SJSA1 (cell line): ENCODE measurements at regions not wholly inside any gene's neighbourhood (a gene's known extent, or its start where the extent isn't known, plus 50 kb on each side); places are given as distances from the start of the nearest gene placed in this dataset.
A peak's percentile ranks its signal among the peaks of the same experiment; 100 is the strongest.

Experiments used
- DNase-seq, 2 experiments: peaks; one replicate each; pipeline ENCODE4 v3.0.0-alpha.2; 2015 to 2020; ENCODE audit warnings: low spot score in 2 of 2, low read depth in 1 of 2
- H3K27ac ChIP-seq: fragments of 250-450 bp; sonication (Bioruptor Pico); 2 replicates; pipeline ENCODE4 v1.5.1; 2020; ENCODE audit warnings: mild to moderate bottlenecking, moderate library complexity
- H3K27me3 ChIP-seq: fragments of 250-450 bp; sonication (Bioruptor Pico); replicated peaks from 2 replicates; pipeline ENCODE4 v1.5.1; 2020; ENCODE audit warnings: mild to moderate bottlenecking, moderate library complexity
- H3K36me3 ChIP-seq: fragments of 250-450 bp; sonication (Bioruptor Pico); 2 replicates; pipeline ENCODE4 v1.5.1; 2020; ENCODE audit warnings: mild to moderate bottlenecking
- H3K4me1 ChIP-seq: fragments of 250-450 bp; sonication (Bioruptor Pico); replicated peaks from 2 replicates; pipeline ENCODE4 v1.6.1; 2021; ENCODE audit warnings: mild to moderate bottlenecking
- H3K4me3 ChIP-seq: fragments of 250-450 bp; sonication (Bioruptor Pico); 2 replicates; pipeline ENCODE4 v1.5.1; 2020; ENCODE audit warnings: mild to moderate bottlenecking
- H3K9me3 ChIP-seq: fragments of 250-450 bp; sonication (Bioruptor Pico); replicated peaks from 2 replicates; pipeline ENCODE4 v1.5.1; 2020; ENCODE audit warnings: mild to moderate bottlenecking

DNA sequence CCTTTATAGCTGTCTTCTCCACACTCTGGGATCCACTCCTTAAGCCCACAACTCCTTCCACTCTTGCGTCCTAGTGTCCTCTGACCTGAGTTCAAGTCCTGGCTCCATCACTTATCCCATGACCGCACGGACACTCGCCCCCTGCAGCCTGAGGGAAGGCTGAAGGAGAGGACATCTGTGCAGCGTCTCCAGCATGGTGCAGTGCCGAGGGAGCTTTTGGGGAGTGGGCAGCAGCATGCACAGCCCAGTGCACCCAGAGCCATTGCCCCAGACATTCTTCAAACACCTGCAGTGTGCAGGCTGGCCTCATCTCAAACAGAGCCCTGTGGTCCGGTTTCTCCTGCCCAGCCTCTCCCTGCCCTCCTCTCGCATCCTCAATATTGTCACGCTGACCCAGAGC lies 317.1 kb upstream of the ZMIZ1 start:
- no peak overlapping the region for H3K27ac ChIP-seq
- DNase-seq: no peak
- H3K4me1 ChIP-seq: peaks cover 40% of the 10 kb centered on the region
- no peaks in the 10 kb centered on the region for H3K27me3 ChIP-seq
- H3K36me3 ChIP-seq: no peaks in the 10 kb centered on the region
- no peak overlapping the region for H3K4me3 ChIP-seq
- no peaks in the 10 kb centered on the region for H3K9me3 ChIP-seq

DNA sequence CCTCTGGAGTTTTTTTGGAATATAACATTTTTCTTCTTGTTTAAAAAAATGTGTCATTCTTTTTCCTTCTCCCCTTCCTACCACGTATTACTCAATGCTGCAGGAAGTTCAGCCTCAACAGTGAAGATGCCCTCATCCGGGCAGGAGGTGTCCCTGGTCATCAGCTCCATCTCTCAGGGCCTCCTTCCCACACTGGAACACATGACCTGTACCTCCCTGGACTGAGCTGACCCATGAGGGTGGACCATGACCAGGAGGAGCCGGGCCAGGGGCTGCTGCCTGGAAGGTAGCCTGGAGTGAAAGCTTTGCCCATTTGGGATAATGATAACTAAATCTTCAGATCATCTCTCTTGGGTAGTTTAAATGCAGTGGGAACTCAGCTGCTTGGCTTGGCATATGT lies 316.5 kb upstream of the ZMIZ1 start:
- no peak for DNase-seq
- Histone ChIP-seq H3K4me3 (no peak overlapping the region), H3K27me3 (no peaks in the 10 kb centered on the region), H3K4me1 (peaks cover 44% of the 10 kb centered on the region), H3K27ac (no peak overlapping the region), H3K36me3 (no peaks in the 10 kb centered on the region), H3K9me3 (no peaks in the 10 kb centered on the region)

DNA sequence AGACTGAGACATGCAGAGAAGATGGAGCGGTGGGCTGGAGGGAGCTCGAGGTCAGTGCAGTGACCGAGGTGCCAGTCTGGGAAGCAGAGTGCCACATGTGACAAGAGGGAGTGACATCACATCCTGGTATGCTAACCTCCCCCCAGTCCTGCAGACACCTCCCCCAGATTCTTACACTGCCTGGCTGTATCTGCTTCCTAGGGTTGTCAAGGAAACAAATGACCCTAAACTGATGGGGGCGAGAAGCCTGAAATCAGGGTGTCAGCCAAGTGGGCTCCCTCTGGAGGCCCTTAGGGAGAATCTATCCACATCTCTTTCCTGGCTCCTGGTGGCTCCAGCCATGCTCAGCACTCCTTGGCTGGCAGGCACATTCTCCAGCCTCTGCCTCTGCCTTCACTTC lies 316.1 kb upstream of the ZMIZ1 start:
- Histone ChIP-seq H3K27ac (no peak overlapping the region), H3K4me1 (peaks cover 44% of the 10 kb centered on the region)

DNA sequence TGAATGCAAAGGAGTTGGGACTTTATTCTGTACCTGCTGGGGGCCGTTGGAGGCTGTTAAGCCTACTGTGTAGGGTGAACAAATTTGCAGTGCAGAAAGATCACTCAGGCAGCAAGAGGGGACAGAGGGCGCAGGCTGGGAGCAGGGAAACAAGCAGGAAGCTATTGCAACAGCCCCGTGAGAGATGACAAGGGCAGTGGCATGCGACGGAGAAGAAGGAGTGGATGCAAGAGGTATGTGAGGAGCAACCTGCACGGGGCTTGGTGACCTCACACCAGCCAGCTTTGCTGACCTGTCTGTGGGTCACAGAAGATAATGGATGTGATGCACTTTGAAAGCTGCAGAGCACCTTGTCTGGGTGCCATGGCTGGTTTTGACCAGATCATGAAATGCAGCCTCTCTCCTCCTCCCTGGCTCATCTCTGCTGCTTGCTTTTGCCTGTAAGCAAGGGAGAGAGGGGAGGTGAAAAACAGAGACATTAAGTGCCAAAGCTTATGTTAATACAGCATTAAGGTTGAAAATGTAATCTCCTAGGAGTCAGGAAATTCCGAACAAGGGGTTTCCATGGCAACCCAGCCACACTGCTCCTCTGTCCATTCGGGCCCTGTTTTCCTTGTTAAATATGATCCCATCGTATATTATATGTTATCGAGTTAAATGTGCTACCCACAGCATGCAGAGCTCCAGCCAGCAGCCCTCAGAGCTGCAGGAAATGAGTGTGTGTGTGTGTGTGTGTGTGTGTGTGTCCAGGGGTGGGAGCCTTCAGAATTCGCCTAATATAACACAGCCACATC lies 314.3 kb upstream of the ZMIZ1 start:
- H3K27me3 ChIP-seq: no peaks in the 10 kb centered on the region
- no peak overlapping the region for H3K4me3 ChIP-seq
- H3K4me1 ChIP-seq: peaks cover 50% of the 10 kb centered on the region
- DNase-seq: peak in 1 of 2 experiments; percentile 31
- no peak overlapping the region for H3K27ac ChIP-seq
- no peaks in the 10 kb centered on the region for H3K9me3 ChIP-seq
- H3K36me3 ChIP-seq: no peaks in the 10 kb centered on the region

More for the DNA sequence above, 316.1 kb upstream of the ZMIZ1 start:
- no peaks in the 10 kb centered on the region for H3K9me3 ChIP-seq
- no peaks in the 10 kb centered on the region for H3K27me3 ChIP-seq
- no peaks in the 10 kb centered on the region for H3K36me3 ChIP-seq
- DNase-seq: no peak
- H3K4me3 ChIP-seq: no peak overlapping the region

DNA sequence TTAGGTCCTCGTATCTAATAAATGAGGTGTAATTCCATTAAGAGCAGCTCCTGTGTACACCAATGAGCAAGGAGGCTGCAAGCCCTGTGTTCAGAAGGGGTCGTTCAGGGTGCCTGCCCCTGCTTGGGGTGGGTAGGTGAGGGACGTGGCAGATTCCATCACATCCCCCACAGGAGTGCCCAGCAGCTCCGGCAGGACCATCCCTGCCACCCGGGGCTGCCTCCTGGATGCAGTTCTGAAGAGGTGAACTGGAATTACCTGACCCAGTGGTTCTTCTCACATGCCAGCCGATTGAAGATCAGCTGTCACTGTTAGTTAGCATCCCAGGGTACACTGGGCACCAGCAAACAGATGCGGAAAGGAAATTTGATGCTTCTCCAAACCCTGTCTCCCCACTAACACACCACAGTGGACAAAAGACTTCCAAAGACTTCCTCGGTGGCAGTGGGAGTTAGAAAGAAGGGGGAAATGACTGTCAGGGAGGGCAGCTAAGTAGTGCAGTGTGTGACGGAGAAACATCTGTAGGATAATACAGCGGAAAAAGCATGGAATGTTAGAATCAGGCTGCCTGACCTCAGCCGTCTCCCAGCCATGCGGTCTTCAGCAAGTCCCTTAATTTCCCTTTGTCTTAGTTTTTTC lies 313.6 kb upstream of the ZMIZ1 start:
- no peak overlapping the region for H3K27ac ChIP-seq
- no peaks in the 10 kb centered on the region for H3K36me3 ChIP-seq
- no peak overlapping the region for H3K4me3 ChIP-seq
- H3K4me1 ChIP-seq: peaks cover 43% of the 10 kb centered on the region
- H3K27me3 ChIP-seq: no peaks in the 10 kb centered on the region
- H3K9me3 ChIP-seq: no peaks in the 10 kb centered on the region
- DNase-seq: no peak

DNA sequence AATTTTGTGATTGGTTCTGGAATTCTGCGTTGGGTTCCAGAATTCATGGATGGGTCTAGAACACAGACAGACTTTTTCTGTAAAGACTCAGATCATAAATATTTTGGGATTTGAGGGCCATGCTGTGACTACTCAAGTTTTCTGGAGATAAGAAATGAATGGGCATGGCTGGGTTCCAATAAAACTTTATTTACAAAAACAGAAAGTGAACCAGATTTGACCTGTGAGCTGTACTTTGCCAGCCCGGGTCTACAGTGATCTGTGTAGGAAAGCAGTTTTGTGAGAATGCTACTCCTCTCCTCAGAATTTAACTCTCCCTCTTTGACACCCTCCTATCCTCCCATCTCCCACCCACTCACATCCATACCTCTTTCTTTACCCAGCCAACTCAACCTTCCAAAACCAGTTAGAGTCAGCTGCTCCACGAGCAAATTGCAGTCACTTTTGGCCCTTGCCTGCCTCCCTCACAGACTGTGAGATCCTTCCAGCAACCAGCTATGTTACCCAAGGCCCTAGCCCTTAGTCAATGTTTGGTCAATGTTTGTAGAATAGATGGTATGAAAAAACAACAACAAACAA lies 312.8 kb upstream of the ZMIZ1 start:
- Histone ChIP-seq H3K9me3 (no peaks in the 10 kb centered on the region), H3K4me3 (no peak overlapping the region), H3K4me1 (peaks cover 38% of the 10 kb centered on the region), H3K27me3 (no peaks in the 10 kb centered on the region), H3K36me3 (no peaks in the 10 kb centered on the region), H3K27ac (no peak overlapping the region; the same call in 1 of the 2 replicates)
- DNase-seq: no peak

DNA sequence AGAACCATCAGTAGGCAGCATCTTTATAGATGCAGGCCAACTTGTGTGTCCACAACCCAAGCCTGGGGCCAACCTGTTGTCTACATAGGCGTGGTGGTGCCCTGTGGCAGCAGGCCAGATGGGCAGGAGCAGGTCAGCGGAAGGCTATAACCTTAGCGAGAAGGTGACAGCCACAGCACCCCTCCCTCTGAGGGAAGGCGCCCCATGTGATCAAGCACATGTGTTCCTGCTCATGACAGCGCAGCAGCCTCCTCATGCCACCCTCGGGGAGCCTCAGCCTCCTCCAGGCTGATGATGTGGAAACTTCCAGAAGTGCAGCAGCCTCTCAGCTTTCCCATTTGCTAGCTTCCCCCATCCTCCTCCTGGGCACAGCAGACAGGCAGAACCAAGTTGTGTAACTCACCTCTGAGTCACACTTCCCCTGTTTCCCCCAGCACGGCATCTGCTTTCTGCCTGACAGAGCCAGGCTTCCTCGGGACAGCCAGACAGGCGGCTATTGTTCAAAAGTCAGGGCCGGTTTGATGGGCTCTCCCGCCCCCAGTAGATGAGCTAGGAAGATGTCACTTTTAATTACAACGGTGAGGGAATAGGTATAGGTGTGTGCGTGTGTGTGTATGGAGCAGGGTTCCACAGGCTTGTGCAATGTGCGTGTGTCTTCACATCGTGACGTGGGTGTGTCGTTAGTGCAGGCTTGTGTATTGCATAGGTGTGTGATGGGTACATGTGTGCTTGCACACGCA lies 312.0 kb upstream of the ZMIZ1 start:
- no peaks in the 10 kb centered on the region for H3K27me3 ChIP-seq
- no peaks in the 10 kb centered on the region for H3K36me3 ChIP-seq
- H3K27ac ChIP-seq: peak overlapping the region; percentile 62
- H3K9me3 ChIP-seq: no peaks in the 10 kb centered on the region
- no peak overlapping the region for H3K4me3 ChIP-seq
- H3K4me1 ChIP-seq: peaks cover 38% of the 10 kb centered on the region
- DNase-seq: peak; percentile 89 to 93

DNA sequence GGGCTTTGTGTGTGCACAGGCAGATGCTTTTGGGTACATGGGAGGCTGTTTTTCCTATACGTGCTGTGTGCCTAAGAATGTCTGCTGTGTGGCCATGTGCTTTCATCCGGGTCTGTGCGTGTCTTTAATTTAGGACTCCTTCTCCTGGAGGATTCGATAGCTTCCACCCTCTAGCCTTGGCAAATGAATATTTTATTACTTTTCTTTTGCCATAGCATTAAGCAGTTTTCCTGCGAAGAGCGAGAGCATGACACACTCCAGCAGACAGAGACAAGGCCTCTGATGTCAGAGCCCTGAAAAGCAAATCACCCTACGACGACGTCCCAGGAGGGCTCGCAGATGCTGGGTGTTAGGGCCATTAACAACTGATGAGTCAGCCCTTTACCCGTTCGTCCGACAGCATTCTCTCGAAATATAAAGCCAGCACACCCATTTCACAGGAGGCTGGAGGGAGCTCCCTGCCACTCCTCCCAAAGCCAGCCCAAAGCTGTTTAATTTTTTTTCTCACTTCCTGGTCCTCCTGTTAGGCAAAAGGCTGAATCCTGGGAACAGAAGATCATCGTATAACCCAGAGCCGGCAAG lies 311.3 kb upstream of the ZMIZ1 start:
- H3K4me3 ChIP-seq: no peak overlapping the region
- H3K4me1 ChIP-seq: peaks cover 45% of the 10 kb centered on the region
- peak; percentile 71 to 78 for DNase-seq
- no peaks in the 10 kb centered on the region for H3K27me3 ChIP-seq
- peak overlapping the region; percentile 62 for H3K27ac ChIP-seq
- H3K9me3 ChIP-seq: no peaks in the 10 kb centered on the region
- H3K36me3 ChIP-seq: no peaks in the 10 kb centered on the region

DNA sequence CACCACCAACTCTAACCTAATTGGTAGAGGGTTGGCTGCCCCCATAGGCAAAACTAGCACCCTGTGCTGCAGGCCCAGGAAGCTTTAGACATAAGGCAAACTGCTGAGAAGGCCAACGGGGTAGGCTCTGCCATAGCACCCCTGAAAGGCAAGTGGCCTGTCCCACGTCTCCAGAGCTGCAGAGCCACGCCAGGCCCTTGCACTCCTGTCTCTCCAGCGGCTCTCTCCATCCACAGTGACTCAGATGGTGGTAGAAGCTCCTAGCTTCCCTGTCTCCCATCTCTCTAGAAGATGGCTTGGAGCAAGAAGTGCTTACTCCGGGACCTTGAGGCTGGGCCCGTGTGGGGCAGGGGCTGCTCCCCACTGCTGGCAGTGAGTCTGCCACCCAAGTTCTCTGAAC lies 310.6 kb upstream of the ZMIZ1 start:
- Histone ChIP-seq H3K27ac (no peak overlapping the region), H3K9me3 (no peaks in the 10 kb centered on the region), H3K4me1 (peaks cover 45% of the 10 kb centered on the region), H3K27me3 (no peaks in the 10 kb centered on the region), H3K4me3 (no peak overlapping the region), H3K36me3 (no peaks in the 10 kb centered on the region)
- no peak for DNase-seq

DNA sequence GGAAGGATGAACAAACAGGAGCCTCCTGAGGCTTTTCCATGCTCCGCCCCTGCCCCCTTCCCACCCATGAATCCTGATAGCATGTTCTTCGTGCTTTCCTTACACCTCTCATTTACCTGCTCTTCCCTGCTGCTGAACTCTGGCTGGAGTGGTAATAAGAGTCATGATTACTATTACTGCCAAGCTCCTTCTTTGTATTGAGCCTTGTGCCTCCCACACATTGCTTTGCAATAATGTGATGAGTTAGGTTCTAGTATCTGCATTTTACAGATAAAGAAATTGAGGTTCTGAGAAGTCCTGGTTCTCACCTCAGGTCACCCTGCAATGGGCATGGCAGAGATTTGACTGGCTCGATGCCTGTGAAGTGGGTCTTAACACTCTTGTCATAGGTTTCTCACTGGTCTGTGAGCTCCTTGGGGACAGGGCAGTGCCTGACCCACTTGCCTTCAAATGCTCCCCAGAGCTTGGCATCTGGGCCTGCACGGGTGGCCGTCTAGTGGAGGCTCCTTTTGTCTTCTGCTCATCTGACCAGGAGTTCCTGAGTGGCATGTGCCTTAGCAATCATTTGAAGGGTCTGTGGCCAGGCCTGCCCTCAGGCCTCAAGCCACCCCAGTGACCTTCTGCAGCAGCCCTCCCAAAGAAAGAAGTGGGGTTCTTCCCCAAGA lies 309.2 kb upstream of the ZMIZ1 start:
- H3K9me3 ChIP-seq: no peaks in the 10 kb centered on the region
- H3K36me3 ChIP-seq: no peaks in the 10 kb centered on the region
- no peak for DNase-seq
- H3K27ac ChIP-seq: no peak overlapping the region
- H3K27me3 ChIP-seq: no peaks in the 10 kb centered on the region
- H3K4me3 ChIP-seq: no peak overlapping the region
- H3K4me1 ChIP-seq: peaks cover 42% of the 10 kb centered on the region

DNA sequence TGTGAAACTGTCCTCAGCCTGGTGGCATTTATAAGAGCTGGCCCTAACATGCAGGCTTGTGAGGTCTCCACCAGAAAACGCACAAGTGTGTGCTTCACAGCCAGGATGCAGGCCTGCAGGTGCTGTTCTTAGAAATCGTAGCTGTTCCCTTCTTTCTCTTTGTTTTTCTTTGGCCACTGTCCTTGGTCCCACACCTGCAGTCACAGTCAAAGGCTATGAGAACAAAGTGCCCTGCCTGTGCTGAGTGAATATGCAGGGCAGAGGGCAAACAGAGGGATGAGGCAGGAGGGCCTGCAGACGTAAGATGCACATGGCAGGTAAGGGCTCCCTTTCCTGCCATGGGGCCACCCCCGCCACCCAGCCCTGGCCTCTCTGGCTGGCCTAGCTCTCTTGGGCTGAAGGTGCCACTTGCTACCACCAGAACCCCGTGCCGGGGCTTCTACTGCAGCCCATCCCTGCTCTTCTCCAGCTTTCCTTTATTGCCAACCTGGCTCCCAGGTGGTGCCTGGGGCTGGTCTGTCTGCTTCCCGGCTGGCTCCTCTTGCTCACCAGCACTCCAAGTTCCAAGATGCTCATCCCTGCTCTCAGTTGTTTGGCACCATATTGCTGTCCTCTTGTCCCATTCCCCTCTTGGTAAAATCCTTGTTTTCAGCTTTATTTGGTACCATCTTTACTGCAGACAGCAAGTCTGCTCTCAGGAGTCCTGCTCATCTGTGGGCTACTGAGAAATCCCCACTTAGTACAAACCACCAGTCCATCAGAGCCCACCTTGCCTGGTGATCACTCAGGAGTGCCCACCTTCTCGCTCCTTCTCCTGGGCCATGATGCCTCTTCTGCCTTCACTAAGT lies 308.1 kb upstream of the ZMIZ1 start:
- Histone ChIP-seq H3K27me3 (no peaks in the 10 kb centered on the region), H3K4me3 (no peak overlapping the region), H3K27ac (no peak overlapping the region), H3K9me3 (no peaks in the 10 kb centered on the region), H3K36me3 (no peaks in the 10 kb centered on the region), H3K4me1 (peaks cover 33% of the 10 kb centered on the region)
- no peak for DNase-seq

DNA sequence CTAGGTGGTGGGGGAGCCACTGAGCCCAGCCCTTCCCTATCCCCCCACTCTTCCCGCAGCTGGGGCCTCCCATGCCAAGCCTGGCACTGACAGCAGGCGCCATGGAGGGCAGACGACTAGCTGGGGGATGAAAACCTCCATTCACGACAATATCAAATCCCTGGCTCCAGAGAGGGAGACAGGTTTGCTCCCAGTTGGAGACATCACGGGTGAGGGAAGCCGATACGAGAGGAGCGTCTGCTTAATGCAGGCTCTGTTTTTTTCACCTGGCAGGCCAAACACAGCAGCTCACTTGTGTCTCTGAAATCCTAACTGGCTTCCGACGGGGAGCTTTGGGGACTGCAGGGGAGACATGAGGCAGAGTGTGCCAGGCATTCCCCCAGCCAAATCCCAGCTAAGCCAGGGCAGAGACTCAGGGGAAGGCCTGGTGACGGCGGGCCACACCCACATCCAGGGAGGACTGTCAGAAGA lies 307.4 kb upstream of the ZMIZ1 start:
- no peak for DNase-seq
- H3K4me1 ChIP-seq: peaks cover 28% of the 10 kb centered on the region
- H3K27me3 ChIP-seq: no peaks in the 10 kb centered on the region

More for the DNA sequence above, 307.4 kb upstream of the ZMIZ1 start:
- H3K9me3 ChIP-seq: no peaks in the 10 kb centered on the region
- no peak overlapping the region for H3K4me3 ChIP-seq
- H3K36me3 ChIP-seq: no peaks in the 10 kb centered on the region
- H3K27ac ChIP-seq: no peak overlapping the region
